H9 (cell line): ENCODE measurements at regions not wholly inside any gene's neighbourhood (a gene's known extent, or its start where the extent isn't known, plus 50 kb on each side); places are given as distances from the start of the nearest gene placed in this dataset.

ENCODE experiments used
- DNase-seq: peaks from one replicate; pipeline ENCODE4 v3.0.0-alpha.2; 2017
- H2AFZ ChIP-seq: one replicate; pipeline ENCODE4 v1.6.1; 2013; ENCODE audit warnings: mild to moderate bottlenecking, low read length, control low read depth, moderate library complexity
- H2AK5ac ChIP-seq: 2 replicates; pipeline ENCODE4 v1.6.1; 2013; ENCODE audit warnings: low read length, control low read depth, mixed read lengths; ENCODE audit not compliant: insufficient read length
- H2BK120ac ChIP-seq: one replicate; pipeline ENCODE4 v1.6.1; 2013; ENCODE audit warnings: low read depth, mild to moderate bottlenecking, low read length, control low read depth, inconsistent platforms; ENCODE audit not compliant: poor library complexity, severe bottlenecking
- H2BK12ac ChIP-seq: 2 replicates; pipeline ENCODE4 v1.6.1; 2013; ENCODE audit warnings: low read length, control low read depth, mixed read lengths, low read depth; ENCODE audit not compliant: insufficient read length
- H2BK15ac ChIP-seq: 2 replicates; pipeline ENCODE4 v1.6.1; 2013; ENCODE audit warnings: low read depth, low read length, control low read depth
- H2BK20ac ChIP-seq: one replicate; pipeline ENCODE4 v1.6.1; 2013; ENCODE audit warnings: low read depth, mild to moderate bottlenecking, low read length, control low read depth, inconsistent platforms; ENCODE audit not compliant: poor library complexity, severe bottlenecking
- H2BK5ac ChIP-seq: 2 replicates; pipeline ENCODE4 v1.6.1; 2013; ENCODE audit warnings: low read length, control low read depth, mixed read lengths; ENCODE audit not compliant: insufficient read length
- H3K14ac ChIP-seq: 2 replicates; pipeline ENCODE4 v1.6.1; 2013; ENCODE audit warnings: low read length, control low read depth; ENCODE audit not compliant: insufficient read depth
- H3K18ac ChIP-seq: 2 replicates; pipeline ENCODE4 v1.6.1; 2013; ENCODE audit warnings: low read depth, mild to moderate bottlenecking, mixed read lengths, low read length, control low read depth; ENCODE audit not compliant: insufficient read length
- H3K23ac ChIP-seq: 2 replicates; pipeline ENCODE4 v1.6.1; 2013; ENCODE audit warnings: low read length, control low read depth, mixed read lengths, low read depth; ENCODE audit not compliant: insufficient read length
- H3K23me2 ChIP-seq: 2 replicates; pipeline ENCODE4 v1.6.1; 2013; ENCODE audit warnings: low read depth, mild to moderate bottlenecking, mixed read lengths, low read length, control low read depth; ENCODE audit not compliant: insufficient read length, poor library complexity, severe bottlenecking
- H3K27ac ChIP-seq: 2 replicates; pipeline ENCODE4 v1.5.1; 2013; ENCODE audit warnings: low read length, control low read depth, mixed read lengths, low read depth; ENCODE audit not compliant: insufficient read length
- H3K27me3 ChIP-seq: 2 replicates; pipeline ENCODE4 v1.6.1; 2013; ENCODE audit warnings: low read length, control low read depth, inconsistent platforms; ENCODE audit not compliant: insufficient read depth
- H3K4ac ChIP-seq: 2 replicates; pipeline ENCODE4 v1.6.1; 2013; ENCODE audit warnings: low read depth, mild to moderate bottlenecking, control low read depth, inconsistent platforms, low read length, moderate library complexity
- H3K4me1 ChIP-seq: 2 replicates; pipeline ENCODE4 v1.6.1; 2013; ENCODE audit warnings: low read length, control low read depth, inconsistent platforms; ENCODE audit not compliant: insufficient read depth
- H3K4me2 ChIP-seq: 2 replicates; pipeline ENCODE4 v1.6.1; 2013; ENCODE audit warnings: low read length, control low read depth, mixed read lengths; ENCODE audit not compliant: insufficient read length, insufficient read depth
- H3K56ac ChIP-seq: 2 replicates; pipeline ENCODE4 v1.6.1; 2013; ENCODE audit warnings: low read depth, mild to moderate bottlenecking, mixed read lengths, low read length, control low read depth; ENCODE audit not compliant: insufficient read length
- H3K79me1 ChIP-seq: 2 replicates; pipeline ENCODE4 v1.6.1; 2013; ENCODE audit warnings: low read depth, mild to moderate bottlenecking, moderate library complexity, low read length, control low read depth, inconsistent platforms; ENCODE audit not compliant: insufficient read depth, poor library complexity, severe bottlenecking
- H3K79me2 ChIP-seq: 2 replicates; pipeline ENCODE4 v1.6.1; 2013; ENCODE audit warnings: low read length, control low read depth, inconsistent platforms; ENCODE audit not compliant: insufficient read depth
- H3K9ac ChIP-seq: 2 replicates; pipeline ENCODE4 v1.6.1; 2013; ENCODE audit warnings: low read length, control low read depth, mixed read lengths; ENCODE audit not compliant: insufficient read length; ENCODE audit errors: extremely low read depth
- H3K9me3 ChIP-seq: one replicate; pipeline ENCODE4 v1.6.1; 2013; ENCODE audit warnings: low read depth, low read length, inconsistent platforms; ENCODE audit not compliant: control insufficient read depth
- H3T11ph ChIP-seq: one replicate; pipeline ENCODE4 v1.6.1; 2013; ENCODE audit warnings: mild to moderate bottlenecking, low read length, control low read depth, inconsistent platforms
- H4K20me1 ChIP-seq: one replicate; pipeline ENCODE4 v1.6.1; 2013; ENCODE audit not compliant: control insufficient read depth, insufficient read length, insufficient read depth
- H4K5ac ChIP-seq: 2 replicates; pipeline ENCODE4 v1.6.1; 2013; ENCODE audit warnings: low read depth, mild to moderate bottlenecking, mixed read lengths, low read length, control low read depth; ENCODE audit not compliant: insufficient read length
- H4K8ac ChIP-seq: replicated peaks from 2 replicates; pipeline ENCODE4 v1.6.1; 2013; ENCODE audit warnings: low read length, control low read depth, mixed read lengths, low read depth; ENCODE audit not compliant: insufficient read length
- H4K91ac ChIP-seq: 2 replicates; pipeline ENCODE4 v1.6.1; 2013; ENCODE audit warnings: low read depth, mild to moderate bottlenecking, moderate library complexity, mixed read lengths, low read length, control low read depth; ENCODE audit not compliant: insufficient read length
- H3K27ac Mint-ChIP-seq, 3 experiments: 2 replicates in 2 of 3; 3 replicates in 1 of 3; pipeline ENCODE4 v1.8.0; 2020 to 2021; ENCODE audit warnings: mixed read lengths in 3 of 3, mild to moderate bottlenecking in 1 of 3, moderate library complexity in 1 of 3
- H3K27me3 Mint-ChIP-seq: 2 replicates; pipeline ENCODE4 v1.8.0; 2021; ENCODE audit warnings: low read depth, mild to moderate bottlenecking, moderate library complexity, mixed read lengths
- H3K36me3 Mint-ChIP-seq, 3 experiments: 2 replicates in 2 of 3; 3 replicates in 1 of 3; pipeline ENCODE4 v1.8.0; 2020 to 2021; ENCODE audit warnings: low read depth in 3 of 3, mixed read lengths in 3 of 3; ENCODE audit not compliant: insufficient read depth in 1 of 3
- H3K4me1 Mint-ChIP-seq, 2 experiments: 2 replicates each; pipeline ENCODE4 v1.8.0; 2020; ENCODE audit warnings: mixed read lengths in 2 of 2
- H3K4me3 Mint-ChIP-seq, 2 experiments: 2 replicates in 1 of 2; 3 replicates in 1 of 2; pipeline ENCODE4 v1.8.0; 2020 to 2021; ENCODE audit warnings: mild to moderate bottlenecking in 2 of 2, mixed read lengths in 2 of 2, moderate library complexity in 1 of 2
- H3K9me3 Mint-ChIP-seq, 2 experiments: 2 replicates in 1 of 2; 3 replicates in 1 of 2; pipeline ENCODE4 v1.8.0; 2020; ENCODE audit warnings: mild to moderate bottlenecking in 2 of 2, mixed read lengths in 2 of 2, moderate library complexity in 1 of 2
- WGBS: extraction: QIAGEN DNeasy Blood & Tissue Kit; methylation state at CpG from one replicate; pipeline ENCODE4 v1.1.7; 2013; ENCODE audit warnings: missing lambda C conversion rate, low lambda C conversion rate, mixed read lengths; ENCODE audit not compliant: insufficient read length; ENCODE audit errors: extremely low coverage; 5-methylcytosine and 5-hydroxymethylcytosine counted together
- TF ChIP-seq, protein P1 (sequence below): fragments of 200-600 bp; sonication (generic); conservative IDR thresholded peaks from 3 replicates; pipeline ENCODE4 v1.8.0; 2021; ENCODE audit warnings: antibody characterized with exemption, mild to moderate bottlenecking

DNA sequence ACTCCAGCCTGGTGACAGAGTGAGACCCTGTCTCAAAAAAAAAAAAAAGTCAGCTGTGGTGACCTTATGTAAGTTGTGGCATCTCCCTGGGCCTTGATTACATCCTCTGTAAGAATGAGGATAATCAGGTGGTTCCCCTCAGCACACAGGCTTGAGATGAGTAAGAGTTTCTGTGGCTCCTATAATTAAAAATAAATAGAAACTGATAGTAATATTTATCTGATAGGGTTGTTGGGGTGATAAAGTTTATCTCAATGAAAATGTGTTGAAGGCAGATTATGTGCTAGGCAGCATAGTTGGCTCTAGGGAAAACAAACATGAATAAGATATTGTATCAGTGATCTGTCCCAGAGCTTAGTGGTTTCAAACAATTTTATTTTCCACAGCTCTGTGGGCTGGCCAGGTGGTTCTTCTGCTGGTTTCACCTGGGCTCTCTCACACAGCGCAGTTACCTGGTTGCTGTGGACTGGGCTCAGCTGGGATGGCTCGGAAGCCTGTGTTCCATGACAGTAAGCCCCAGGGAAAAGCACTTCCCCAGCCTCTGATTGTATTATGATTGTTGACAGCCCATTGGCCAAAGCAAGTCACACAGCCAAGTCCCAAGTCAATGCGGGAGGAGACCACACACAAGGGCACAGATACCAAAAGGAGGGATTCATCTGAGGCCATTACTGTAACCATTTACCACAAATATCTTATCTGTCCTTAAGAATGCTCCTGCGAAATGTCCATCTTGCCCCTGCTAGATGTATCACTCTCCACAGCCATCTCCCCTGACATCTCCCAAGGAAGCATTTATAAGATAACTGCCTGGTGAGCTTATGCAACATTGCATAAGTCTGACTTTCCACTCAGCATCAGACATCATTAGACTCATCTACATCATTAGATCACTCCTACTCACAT lies 151.7 kb downstream of the NUAK1 start:
- Histone ChIP-seq H3K79me1 (no peaks in the 10 kb centered on the region), H4K5ac (no peak overlapping the region), H2BK20ac (no peak overlapping the region), H2BK120ac (no peak overlapping the region), H3K79me2 (no peaks in the 10 kb centered on the region), H3K9ac (no peak overlapping the region), H3T11ph (no peak overlapping the region), H3K27me3 (no peaks in the 10 kb centered on the region), H3K9me3 (no peaks in the 10 kb centered on the region), H2AK5ac (no peak overlapping the region), H3K27ac (no peak overlapping the region), H2BK5ac (no peak overlapping the region), H4K20me1 (no peaks in the 10 kb centered on the region), H3K56ac (no peak overlapping the region), H3K4me2 (no peak overlapping the region), H3K18ac (no peak overlapping the region), H3K23ac (no peak overlapping the region), H3K4ac (no peak overlapping the region), H3K23me2 (no peaks in the 10 kb centered on the region), H2AFZ (no peak overlapping the region), H2BK15ac (no peak overlapping the region), H4K8ac (no peak overlapping the region), H3K4me1 (no peaks in the 10 kb centered on the region), H3K14ac (no peak overlapping the region; the same call in 1 of the 2 replicates), H4K91ac (no peak overlapping the region), H2BK12ac (no peak overlapping the region)
- Mint-ChIP-seq H3K4me1 (peaks cover 0 to 6% of the 10 kb centered on the region in 2 experiments; a peak in 1 of 4 replicates), H3K9me3 (no peaks in the 10 kb centered on the region), H3K4me3 (no peak overlapping the region), H3K27me3 (peaks cover 3% of the 10 kb centered on the region; the same call in 1 of the 2 replicates), H3K36me3 (no peaks in the 10 kb centered on the region), H3K27ac (no peak overlapping the region)
- TF ChIP-seq, protein P1, sequence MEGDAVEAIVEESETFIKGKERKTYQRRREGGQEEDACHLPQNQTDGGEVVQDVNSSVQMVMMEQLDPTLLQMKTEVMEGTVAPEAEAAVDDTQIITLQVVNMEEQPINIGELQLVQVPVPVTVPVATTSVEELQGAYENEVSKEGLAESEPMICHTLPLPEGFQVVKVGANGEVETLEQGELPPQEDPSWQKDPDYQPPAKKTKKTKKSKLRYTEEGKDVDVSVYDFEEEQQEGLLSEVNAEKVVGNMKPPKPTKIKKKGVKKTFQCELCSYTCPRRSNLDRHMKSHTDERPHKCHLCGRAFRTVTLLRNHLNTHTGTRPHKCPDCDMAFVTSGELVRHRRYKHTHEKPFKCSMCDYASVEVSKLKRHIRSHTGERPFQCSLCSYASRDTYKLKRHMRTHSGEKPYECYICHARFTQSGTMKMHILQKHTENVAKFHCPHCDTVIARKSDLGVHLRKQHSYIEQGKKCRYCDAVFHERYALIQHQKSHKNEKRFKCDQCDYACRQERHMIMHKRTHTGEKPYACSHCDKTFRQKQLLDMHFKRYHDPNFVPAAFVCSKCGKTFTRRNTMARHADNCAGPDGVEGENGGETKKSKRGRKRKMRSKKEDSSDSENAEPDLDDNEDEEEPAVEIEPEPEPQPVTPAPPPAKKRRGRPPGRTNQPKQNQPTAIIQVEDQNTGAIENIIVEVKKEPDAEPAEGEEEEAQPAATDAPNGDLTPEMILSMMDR, result no peak
- no peak for DNase-seq
- WGBS, result no CpG with 5 or more reads among the region's 4 CpGs
